Suprapubic skin (tissue), 4 donors: ENCODE measurements at regions not wholly inside any gene's neighbourhood (a gene's known extent, or its start where the extent isn't known, plus 50 kb on each side); places are given as distances from the start of the nearest gene placed in this dataset.

Source experiments
- DNase-seq, 2 donors: peaks; one replicate each; pipeline ENCODE4 v3.0.0-alpha.2; 2019; ENCODE audit warnings: low spot score in 2 of 2
- H3K27ac ChIP-seq: fragments of 200-600 bp; sonication (generic); one replicate; pipeline ENCODE4 v1.5.1; 2019
- H3K27me3 ChIP-seq: fragments of 200-600 bp; sonication (generic); one replicate; pipeline ENCODE4 v1.5.1; 2019
- H3K36me3 ChIP-seq: fragments of 200-600 bp; sonication (generic); one replicate; pipeline ENCODE4 v1.5.1; 2019
- H3K4me1 ChIP-seq: fragments of 200-600 bp; sonication (generic); one replicate; pipeline ENCODE4 v1.5.1; 2019
- H3K4me3 ChIP-seq: fragments of 200-600 bp; sonication (generic); one replicate; pipeline ENCODE4 v1.5.1; 2019; ENCODE audit warnings: mild to moderate bottlenecking
- H3K9me3 ChIP-seq: fragments of 200-600 bp; sonication (generic); one replicate; pipeline ENCODE4 v1.5.1; 2019
- CTCF ChIP-seq, 2 donors: fragments of 200-600 bp in 1 of 2; fragments of 450-650 bp in 1 of 2; sonication (generic) in 1 of 2; IDR thresholded peaks; one replicate each; pipeline ENCODE4 v1.5.1; 2016 to 2019; ENCODE audit warnings: antibody characterized with exemption in 2 of 2, mild to moderate bottlenecking in 1 of 2, moderate library complexity in 1 of 2
- EP300 ChIP-seq: sonication (generic); formaldehyde crosslinking; IDR thresholded peaks from one replicate; pipeline ENCODE4 v1.6.1; 2017; ENCODE audit warnings: antibody characterized with exemption
- POLR2A ChIP-seq, 2 donors: fragments of 450-650 bp; IDR thresholded peaks; one replicate each; pipeline ENCODE4 v1.6.1; 2017; ENCODE audit warnings: antibody characterized with exemption in 2 of 2, mild to moderate bottlenecking in 2 of 2, moderate library complexity in 2 of 2
- POLR2AphosphoS5 ChIP-seq, 3 donors: sonication (generic); formaldehyde crosslinking; IDR thresholded peaks; one replicate each; pipeline ENCODE4 v1.6.1; 2017; ENCODE audit warnings: antibody characterized with exemption in 3 of 3
- WGBS: methylation state at CpG from one replicate; pipeline ENCODE4 v1.1.5; 2018; 5-methylcytosine and 5-hydroxymethylcytosine counted together

- H3K4me3 ChIP-seq: no peak overlapping the region
- TF ChIP-seq POLR2AphosphoS5 (IDR thresholded peaks at IDR 0.05) (no peak), EP300 (no peak), CTCF (IDR thresholded peaks at IDR 0.05) (no peak), POLR2A (IDR thresholded peaks at IDR 0.05) (no peak)
- H3K27me3 ChIP-seq: no peaks in the 10 kb centered on the region
- WGBS: 78% methylated on average over 3 of the region's 3 CpGs
- no peak for DNase-seq
- H3K36me3 ChIP-seq: no peaks in the 10 kb centered on the region
- H3K4me1 ChIP-seq: no peaks in the 10 kb centered on the region
- no peaks in the 10 kb centered on the region for H3K9me3 ChIP-seq
- no peak overlapping the region for H3K27ac ChIP-seq
Measured at GRCh38 chr5:167317884-167318283, 973.6 kb upstream of the WWC1 start.

DNA sequence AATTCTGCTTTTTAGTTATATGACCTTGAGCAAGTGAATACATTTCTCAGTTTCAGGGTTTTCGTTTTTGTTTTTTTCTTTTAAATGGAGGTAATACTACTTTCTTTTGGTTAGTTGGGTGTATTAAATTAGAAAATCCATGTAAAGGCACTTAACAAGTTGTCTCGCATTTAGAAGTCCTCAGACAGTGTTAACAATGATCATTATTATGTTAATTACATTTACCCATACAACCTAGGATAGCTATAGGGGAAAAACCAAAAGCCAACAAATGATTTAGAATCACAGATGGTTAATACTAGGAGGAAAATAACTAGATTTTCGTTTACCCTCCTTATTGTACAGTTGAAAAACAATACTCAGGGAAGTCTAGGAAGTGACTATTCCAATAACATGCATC is 972.2 kb upstream of the WWC1 start:
- Histone ChIP-seq H3K36me3 (no peaks in the 10 kb centered on the region), H3K9me3 (no peaks in the 10 kb centered on the region), H3K27ac (no peak overlapping the region), H3K27me3 (no peaks in the 10 kb centered on the region), H3K4me3 (no peak overlapping the region), H3K4me1 (no peaks in the 10 kb centered on the region)
- no peak for TF ChIP-seq POLR2AphosphoS5 (IDR thresholded peaks at IDR 0.05)
- no peak for TF ChIP-seq EP300
- TF ChIP-seq CTCF (IDR thresholded peaks at IDR 0.05): no peak
- TF ChIP-seq POLR2A (IDR thresholded peaks at IDR 0.05): no peak
- DNase-seq: no peak
- WGBS: 69% methylated on average over 3 of the region's 3 CpGs

- no peak for DNase-seq
- TF ChIP-seq EP300: no peak
- no peak for TF ChIP-seq POLR2AphosphoS5 (IDR thresholded peaks at IDR 0.05)
- TF ChIP-seq POLR2A (IDR thresholded peaks at IDR 0.05): no peak
- no peak for TF ChIP-seq CTCF (IDR thresholded peaks at IDR 0.05)
- no peaks in the 10 kb centered on the region for H3K4me1 ChIP-seq
- no peaks in the 10 kb centered on the region for H3K27me3 ChIP-seq
- H3K4me3 ChIP-seq: no peak overlapping the region
- no peaks in the 10 kb centered on the region for H3K36me3 ChIP-seq
- H3K27ac ChIP-seq: no peak overlapping the region
- H3K9me3 ChIP-seq: no peaks in the 10 kb centered on the region
Measured at GRCh38 chr5:167320019-167320418, 971.4 kb upstream of the WWC1 start.

GRCh38 chr5:167332309-167332708 is 959.1 kb upstream of the WWC1 start:
- no peaks in the 10 kb centered on the region for H3K9me3 ChIP-seq
- H3K4me3 ChIP-seq: no peak overlapping the region
- TF ChIP-seq POLR2AphosphoS5 (IDR thresholded peaks at IDR 0.05) (no peak), EP300 (no peak), POLR2A (IDR thresholded peaks at IDR 0.05) (no peak), CTCF (IDR thresholded peaks at IDR 0.05) (no peak)
- H3K36me3 ChIP-seq: no peaks in the 10 kb centered on the region
- 66% methylated on average over 5 of the region's 5 CpGs for WGBS
- H3K27me3 ChIP-seq: no peaks in the 10 kb centered on the region
- no peaks in the 10 kb centered on the region for H3K4me1 ChIP-seq
- H3K27ac ChIP-seq: no peak overlapping the region
- DNase-seq: no peak

DNA sequence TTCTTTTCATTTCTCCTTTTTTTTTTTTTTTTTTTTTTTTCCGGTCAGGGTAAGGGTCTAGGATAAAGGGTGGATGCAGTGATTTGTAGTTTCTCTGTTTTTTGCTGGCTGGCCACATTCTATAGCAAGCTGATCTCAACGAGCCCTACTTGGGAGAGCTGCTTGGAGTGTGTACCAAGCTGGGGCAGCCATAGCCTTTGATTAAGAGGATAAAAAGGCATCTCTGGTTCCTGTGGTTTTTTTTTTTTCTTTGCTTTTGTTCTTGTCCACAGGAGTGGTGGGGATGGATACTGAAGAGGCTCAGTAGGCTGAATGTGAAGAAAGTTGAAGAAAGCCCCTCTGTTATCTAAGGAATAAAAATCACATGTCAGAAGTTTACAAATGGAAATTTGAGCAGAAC is 955.3 kb upstream of the WWC1 start:
- H3K36me3 ChIP-seq: no peaks in the 10 kb centered on the region
- H3K9me3 ChIP-seq: no peaks in the 10 kb centered on the region
- no peak overlapping the region for H3K4me3 ChIP-seq
- no peak for TF ChIP-seq POLR2AphosphoS5 (IDR thresholded peaks at IDR 0.05)
- TF ChIP-seq EP300: no peak
- TF ChIP-seq POLR2A (IDR thresholded peaks at IDR 0.05): no peak
- TF ChIP-seq CTCF (IDR thresholded peaks at IDR 0.05): no peak
- DNase-seq: no peak
- H3K27me3 ChIP-seq: no peaks in the 10 kb centered on the region
- H3K4me1 ChIP-seq: no peaks in the 10 kb centered on the region
- WGBS: 81% methylated on average over 2 of the region's 2 CpGs
- no peak overlapping the region for H3K27ac ChIP-seq
